HG03457 (cell line): ENCODE measurements at regions not wholly inside any gene's neighbourhood (a gene's known extent, or its start where the extent isn't known, plus 50 kb on each side); places are given as distances from the start of the nearest gene placed in this dataset.
"Not testable (repeated sequence)": the region's sequence is repeated elsewhere in the genome, so short reads cannot be mapped to it uniquely, and the experiment has no call there.

Source experiments
- ATAC-seq: cut with Tn5 transposase; IDR thresholded peaks from one replicate; pipeline ENCODE4 v1.9.1; 2021; ENCODE audit warnings: moderate number of reproducible peaks; ENCODE audit not compliant: unreplicated experiment

DNA sequence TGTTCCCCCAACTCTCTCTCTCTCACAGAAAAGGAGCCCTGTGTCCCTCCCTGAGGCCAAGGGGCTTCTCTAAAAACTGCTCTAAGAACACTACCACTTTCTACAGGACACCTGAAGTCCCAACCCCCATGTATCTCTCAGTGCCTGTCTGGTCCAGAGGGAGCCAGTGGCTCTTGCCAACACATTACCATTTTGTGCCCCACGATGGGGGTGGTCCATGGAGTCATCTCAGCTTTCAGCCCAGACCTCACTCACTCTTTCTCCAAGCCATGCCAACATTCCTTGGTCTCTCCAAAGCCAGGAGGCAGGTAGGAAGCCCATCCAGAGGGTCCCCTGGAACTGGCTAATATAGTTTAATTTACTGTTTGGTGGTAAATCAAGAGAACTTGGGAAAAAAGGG lies 962.1 kb upstream of the DEFB115 start:
- not testable (repeated sequence) for ATAC-seq

DNA sequence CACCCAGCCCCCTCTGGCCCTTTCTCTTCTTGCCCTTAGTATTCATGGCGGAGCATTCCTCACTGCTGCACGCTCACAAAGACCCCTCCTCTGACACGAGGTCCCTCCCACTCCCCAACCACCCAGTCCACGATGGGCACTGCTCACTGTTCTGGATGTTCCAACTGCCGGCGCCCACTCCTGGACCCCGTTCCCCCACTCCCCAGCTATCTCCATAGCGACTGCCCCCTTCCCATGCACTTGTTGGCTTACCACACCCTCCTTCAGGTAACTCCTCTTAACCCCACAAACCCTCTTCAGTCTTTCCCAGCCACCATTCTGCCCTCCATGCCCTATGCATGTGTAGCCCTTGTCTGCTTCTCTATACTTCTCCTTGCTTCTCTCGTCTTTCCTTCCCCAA lies 961.5 kb upstream of the DEFB115 start:
- ATAC-seq: not testable (repeated sequence)

DNA sequence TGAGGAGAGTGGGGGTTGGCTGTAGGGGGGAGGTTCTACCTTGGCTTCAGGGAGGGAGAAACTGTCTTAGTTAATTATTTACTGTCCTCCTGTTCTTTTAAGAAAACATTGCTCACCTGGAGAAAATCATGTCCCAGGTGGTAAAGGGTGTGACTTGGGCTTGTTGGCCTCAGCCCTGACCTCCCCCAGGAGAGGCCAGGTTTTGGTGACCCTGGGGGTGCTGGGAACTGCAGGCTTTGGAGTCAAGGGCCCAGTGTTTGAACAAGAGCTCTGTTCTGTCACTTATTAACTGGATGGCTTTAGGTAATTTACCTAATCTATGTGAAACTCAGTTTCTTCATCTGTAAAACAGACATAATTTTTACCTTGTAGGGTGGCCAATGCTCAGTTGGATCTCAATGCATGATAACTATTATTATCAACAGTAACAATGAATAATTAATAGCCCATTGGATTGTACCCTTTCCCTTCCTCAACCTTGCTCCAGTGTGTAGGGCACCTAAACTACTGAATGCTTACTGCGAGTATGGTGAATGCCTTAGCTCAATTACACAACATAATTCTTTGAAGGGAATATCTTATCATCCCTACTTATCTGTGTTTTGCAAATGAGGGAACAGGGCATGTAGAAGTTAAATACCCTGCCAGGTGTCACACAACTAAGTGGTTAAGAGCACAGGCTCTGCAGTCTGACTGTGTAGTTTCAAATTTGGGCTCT lies 959.4 kb upstream of the DEFB115 start:
- not testable (repeated sequence) for ATAC-seq

GRCh38 chr20:30300220-30300642 lies 957.2 kb upstream of the DEFB115 start:
- not testable (repeated sequence) for ATAC-seq

- not testable (repeated sequence) for ATAC-seq
These were observed 954.7 kb upstream of the DEFB115 start for GRCh38 chr20:30302786-30303185.

DNA sequence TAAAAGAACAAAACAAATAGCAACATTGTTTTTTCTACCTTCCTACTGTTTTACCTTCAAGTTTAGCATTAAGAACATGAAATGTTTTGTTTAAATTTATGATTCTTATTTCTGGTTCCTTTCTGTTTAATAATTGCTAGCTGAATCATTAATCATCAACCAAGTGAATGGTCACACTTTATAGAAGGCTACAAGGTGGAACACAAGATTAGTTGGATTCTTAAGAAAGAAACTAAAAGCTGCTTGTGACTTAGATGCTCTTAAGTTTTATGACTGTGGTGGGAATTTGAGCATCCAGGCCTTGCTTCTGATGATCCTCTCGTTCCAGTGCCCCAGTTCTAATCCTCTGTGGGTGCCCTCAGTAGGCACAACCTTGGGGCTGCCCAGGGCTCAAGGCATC lies 947.5 kb upstream of the DEFB115 start:
- ATAC-seq: not testable (repeated sequence)

DNA sequence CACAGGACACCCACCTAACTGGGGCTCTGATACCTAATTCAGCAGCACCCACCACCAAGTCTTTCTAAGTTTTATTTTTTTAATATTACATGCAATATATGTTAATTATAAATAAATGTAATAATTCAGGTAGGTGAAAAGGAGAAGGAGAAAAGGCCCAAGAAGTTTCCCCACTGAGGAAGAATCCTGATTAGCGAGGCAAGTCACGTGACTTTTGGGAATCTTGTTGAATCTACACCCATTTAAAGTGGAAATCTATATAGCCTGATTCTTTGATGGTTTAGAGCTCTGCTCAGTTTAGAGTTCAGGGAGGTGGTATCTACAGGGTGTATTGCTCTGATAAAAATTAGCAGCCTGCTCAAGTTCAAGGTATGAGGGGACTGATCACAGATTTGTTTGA lies 947.1 kb upstream of the DEFB115 start:
- not testable (repeated sequence) for ATAC-seq

- not testable (repeated sequence) for ATAC-seq
These were observed 945.2 kb upstream of the DEFB115 start for GRCh38 chr20:30312220-30312619.

DNA sequence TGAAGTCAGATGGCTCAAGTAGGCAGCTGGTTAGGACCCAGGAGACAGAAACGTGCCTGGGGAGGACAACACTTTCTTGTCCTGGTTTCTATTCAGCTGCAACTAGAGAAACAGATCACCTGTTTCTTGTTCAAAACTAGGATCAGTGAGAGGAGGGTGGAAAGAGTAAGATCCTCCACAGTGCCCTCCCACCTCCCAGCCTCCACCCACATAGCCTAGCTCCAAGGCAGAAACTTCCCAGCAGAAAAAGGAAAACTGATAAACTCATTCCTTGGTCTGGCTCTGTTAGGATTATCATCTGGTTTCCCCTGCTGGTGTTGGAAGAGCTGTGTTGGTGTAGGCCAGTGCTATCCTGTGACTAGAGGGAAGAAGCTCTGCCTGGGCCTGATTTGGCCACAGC lies 943.8 kb upstream of the DEFB115 start:
- not testable (repeated sequence) for ATAC-seq

- ATAC-seq: not testable (repeated sequence)
These were observed 941.4 kb upstream of the DEFB115 start for GRCh38 chr20:30316063-30316462.

GRCh38 chr20:30316532-30317299 lies 940.7 kb upstream of the DEFB115 start:
- not testable (repeated sequence) for ATAC-seq

DNA sequence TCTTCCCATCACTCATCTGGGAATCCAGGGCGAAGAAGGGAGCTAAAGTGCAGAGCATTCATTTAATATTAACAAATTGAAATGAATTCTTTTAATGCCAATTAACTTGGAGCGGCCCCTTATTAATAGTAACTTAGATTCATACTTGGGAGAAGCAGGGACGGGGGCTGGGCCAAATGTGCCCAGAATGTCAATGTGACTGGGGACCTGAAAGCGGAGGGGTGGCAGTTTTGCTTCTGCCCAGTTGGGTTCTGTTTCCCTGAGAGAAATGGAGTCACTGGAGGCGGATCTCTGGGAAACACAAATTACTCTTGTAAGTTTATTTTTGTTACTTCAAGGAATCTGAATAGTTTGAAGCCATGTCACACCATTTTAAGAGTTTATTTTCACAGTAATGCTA lies 923.7 kb upstream of the DEFB115 start:
- ATAC-seq: not testable (repeated sequence)

GRCh38 chr20:30337556-30337955 lies 919.9 kb upstream of the DEFB115 start:
- not testable (repeated sequence) for ATAC-seq

DNA sequence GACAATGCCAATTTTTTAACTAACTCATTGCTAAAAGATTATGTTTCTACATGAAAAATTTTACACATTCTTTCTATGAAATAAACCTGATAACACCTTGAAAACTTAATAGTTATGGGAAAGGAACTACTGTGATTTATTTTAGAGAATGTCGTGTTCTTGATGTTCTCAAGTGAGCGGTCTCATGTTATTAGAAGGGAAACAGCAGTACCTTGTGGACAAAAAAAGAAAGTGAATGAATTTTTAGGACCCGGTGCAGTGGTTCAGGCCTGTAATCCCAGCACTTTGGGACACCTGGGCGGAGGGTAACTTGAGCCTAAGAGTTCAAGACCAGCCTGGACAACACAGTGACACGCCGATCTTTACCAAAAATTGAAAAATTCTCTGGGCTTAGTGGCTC lies 908.5 kb upstream of the DEFB115 start:
- ATAC-seq: not testable (repeated sequence)

- ATAC-seq: not testable (repeated sequence)
These were observed 900.5 kb upstream of the DEFB115 start for GRCh38 chr20:30356854-30357467.

- ATAC-seq: not testable (repeated sequence)
These were observed 895.7 kb upstream of the DEFB115 start for GRCh38 chr20:30361756-30362155.

- ATAC-seq: not testable (repeated sequence)
These were observed 881.1 kb upstream of the DEFB115 start for GRCh38 chr20:30376430-30376766.

DNA sequence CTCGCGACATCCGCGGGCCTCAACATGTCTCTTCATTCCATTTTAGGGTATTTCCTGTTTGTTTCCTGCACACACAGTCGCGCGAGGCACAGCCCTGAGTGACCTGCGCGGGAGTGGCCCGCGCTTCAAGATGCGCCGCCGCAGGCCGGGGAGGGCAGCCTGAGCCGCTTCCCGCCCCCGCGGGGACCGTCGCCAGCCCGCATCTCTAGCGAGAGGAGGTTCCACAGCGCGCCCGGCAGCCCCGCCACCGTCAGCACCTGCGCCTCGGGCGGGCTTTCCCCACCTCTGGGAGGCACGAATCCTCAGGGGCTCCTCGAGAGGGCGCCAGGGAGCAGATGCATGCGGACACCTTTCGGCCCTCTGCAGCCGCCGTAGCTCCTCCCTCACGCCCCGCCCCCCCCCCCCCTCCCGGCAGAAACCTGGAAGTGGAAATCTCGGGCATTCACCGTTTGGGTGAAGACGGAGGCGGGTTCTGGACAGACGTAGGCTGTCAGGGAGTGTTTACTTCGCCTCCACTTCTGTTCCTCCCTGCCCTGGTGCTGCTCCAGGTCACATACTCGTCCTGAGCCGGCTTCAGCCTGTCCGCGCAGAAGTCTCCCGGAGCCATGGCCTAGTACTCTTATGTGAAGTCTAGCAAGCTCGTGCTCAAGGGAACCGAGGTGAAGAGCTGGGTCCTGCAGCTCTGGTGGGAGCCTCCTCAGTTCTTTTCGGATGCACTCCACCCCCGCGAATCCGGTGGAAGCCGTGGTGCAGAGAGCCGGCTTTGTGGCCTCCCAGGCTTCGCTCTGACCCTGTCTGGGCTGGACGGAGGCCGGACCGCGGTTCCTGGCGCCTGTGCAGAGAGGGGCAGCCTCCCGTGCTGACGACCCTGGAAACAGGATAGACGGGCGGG lies 880.5 kb upstream of the DEFB115 start:
- peak; percentile 92 for ATAC-seq

- not testable (repeated sequence) for ATAC-seq
These were observed 879.1 kb upstream of the DEFB115 start for GRCh38 chr20:30378317-30378716.

DNA sequence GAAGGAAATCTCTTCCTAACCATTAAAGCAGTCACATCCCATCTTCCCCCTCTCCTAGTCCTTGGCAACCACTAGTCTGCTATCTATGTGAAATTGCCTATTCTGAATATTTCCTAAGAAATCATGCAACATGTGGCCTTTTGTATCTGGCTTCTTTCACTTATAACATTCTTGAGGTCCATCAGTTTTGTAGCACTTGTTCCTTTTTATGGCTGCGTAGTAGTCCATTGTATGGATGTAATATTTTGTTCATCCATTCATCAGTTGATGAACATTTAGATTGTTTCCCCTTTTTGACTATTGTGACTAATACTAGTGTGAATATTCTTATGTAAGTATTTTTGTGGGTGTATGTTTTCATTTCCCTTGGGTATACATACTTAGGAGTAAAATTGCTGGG lies 878.7 kb upstream of the DEFB115 start:
- ATAC-seq: not testable (repeated sequence)

DNA sequence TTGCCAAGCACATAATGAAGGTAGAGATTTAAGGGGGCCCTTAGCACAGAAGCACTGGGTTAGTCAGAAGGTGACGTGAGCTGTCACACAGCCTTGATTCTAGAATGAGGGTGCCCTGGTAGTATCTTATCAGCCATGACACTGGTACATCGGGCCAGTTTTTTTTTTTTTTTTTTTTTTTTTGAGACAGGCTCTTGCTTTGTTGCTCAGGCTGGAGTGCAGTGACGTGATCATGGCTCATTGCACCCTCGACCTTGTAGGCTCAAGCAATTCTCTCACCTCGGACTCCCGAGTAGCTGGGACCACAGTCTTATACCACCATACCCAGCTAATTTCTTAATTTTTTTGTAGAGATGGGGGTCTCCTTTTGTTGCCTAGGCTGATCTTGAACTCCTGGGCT lies 872.6 kb upstream of the DEFB115 start:
- ATAC-seq: not testable (repeated sequence)
